Neural cell (in vitro differentiated cells): ENCODE measurements at regions not wholly inside any gene's neighbourhood (a gene's known extent, or its start where the extent isn't known, plus 50 kb on each side); places are given as distances from the start of the nearest gene placed in this dataset.

ENCODE experiments used
- CTCF ChIP-seq: fragments of 450-650 bp; IDR thresholded peaks from 2 replicates; pipeline ENCODE4 v1.5.1; 2014; ENCODE audit warnings: antibody characterized with exemption, mild to moderate bottlenecking, moderate library complexity; ENCODE audit not compliant: poor library complexity, severe bottlenecking
- EP300 ChIP-seq: fragments of 450-650 bp; conservative IDR thresholded peaks from 2 replicates; pipeline ENCODE4 v1.6.1; 2014; ENCODE audit warnings: antibody characterized with exemption, mild to moderate bottlenecking, moderate library complexity; ENCODE audit not compliant: poor library complexity, severe bottlenecking
- EZH2 ChIP-seq: fragments of 200-600, 300-800 bp; shearing (Covaris generic), sonication (generic); IDR thresholded peaks from 2 replicates; pipeline ENCODE4 v1.6.1; 2014; ENCODE audit warnings: antibody characterized with exemption, low read length, borderline replicate concordance, mild to moderate bottlenecking; ENCODE audit not compliant: insufficient read depth, poor library complexity, severe bottlenecking
- POLR2AphosphoS5 ChIP-seq: IDR thresholded peaks from 2 replicates; pipeline ENCODE4 v1.6.1; 2012
- RAD21 ChIP-seq: fragments of 450-650 bp; conservative IDR thresholded peaks from 2 replicates; pipeline ENCODE4 v1.6.1; 2014; ENCODE audit warnings: antibody characterized with exemption, mild to moderate bottlenecking, moderate library complexity
- REST ChIP-seq: IDR thresholded peaks from 2 replicates; pipeline ENCODE4 v1.6.1; 2012; ENCODE audit warnings: borderline replicate concordance
- TAF1 ChIP-seq: IDR thresholded peaks from 2 replicates; pipeline ENCODE4 v1.6.1; 2012; ENCODE audit warnings: low read depth

- TF ChIP-seq CTCF = no peak
- TF ChIP-seq EZH2 = no peak
- no peak for TF ChIP-seq TAF1
- no peak for TF ChIP-seq POLR2AphosphoS5
- TF ChIP-seq EP300 = no peak
- no peak for TF ChIP-seq REST
- no peak for TF ChIP-seq RAD21
These were observed 254.8 kb downstream of the DAD1 start for GRCh38 chr14:22334275-22334577.
